ENCODE measurements at regions not wholly inside any gene's neighbourhood (a gene's known extent, or its start where the extent isn't known, plus 50 kb on each side); places are given as distances from the start of the nearest gene placed in this dataset.

- TF ChIP-seq CTCF (IDR thresholded peaks at IDR 0.05; ENCODE audit: low read depth, low read length, missing input control) (peak; percentile 62), MAX (IDR thresholded peaks at IDR 0.05) (no peak), RXRA (IDR thresholded peaks at IDR 0.05) (no peak), SP1 (IDR thresholded peaks at IDR 0.05) (no peak), HNF4A (conservative IDR thresholded peaks at IDR 0.05) (no peak), EGR1 (IDR thresholded peaks at IDR 0.05; ENCODE audit: low read depth in 2 of 2) (no peak), ZBTB33 (IDR thresholded peaks at IDR 0.05) (no peak), TAF1 (conservative IDR thresholded peaks at IDR 0.05) (no peak), RAD21 (IDR thresholded peaks at IDR 0.05) (peak; percentile 86 to 88), YY1 (IDR thresholded peaks at IDR 0.05) (no peak), REST (IDR thresholded peaks at IDR 0.05) (no peak)
Measured at GRCh38 chr2:39513641-39514094, 76.6 kb upstream of the MAP4K3 start.
